Ammon's horn (tissue), 1 donor: ENCODE measurements at regions not wholly inside any gene's neighbourhood (a gene's known extent, or its start where the extent isn't known, plus 50 kb on each side); places are given as distances from the start of the nearest gene placed in this dataset.
"Not testable (repeated sequence)": the region's sequence is repeated elsewhere in the genome, so short reads cannot be mapped to it uniquely, and the experiment has no call there.

ENCODE experiments used
- DNase-seq: peaks from one replicate; pipeline ENCODE4 v3.0.0-alpha.2; 2016; ENCODE audit warnings: low spot score

DNA sequence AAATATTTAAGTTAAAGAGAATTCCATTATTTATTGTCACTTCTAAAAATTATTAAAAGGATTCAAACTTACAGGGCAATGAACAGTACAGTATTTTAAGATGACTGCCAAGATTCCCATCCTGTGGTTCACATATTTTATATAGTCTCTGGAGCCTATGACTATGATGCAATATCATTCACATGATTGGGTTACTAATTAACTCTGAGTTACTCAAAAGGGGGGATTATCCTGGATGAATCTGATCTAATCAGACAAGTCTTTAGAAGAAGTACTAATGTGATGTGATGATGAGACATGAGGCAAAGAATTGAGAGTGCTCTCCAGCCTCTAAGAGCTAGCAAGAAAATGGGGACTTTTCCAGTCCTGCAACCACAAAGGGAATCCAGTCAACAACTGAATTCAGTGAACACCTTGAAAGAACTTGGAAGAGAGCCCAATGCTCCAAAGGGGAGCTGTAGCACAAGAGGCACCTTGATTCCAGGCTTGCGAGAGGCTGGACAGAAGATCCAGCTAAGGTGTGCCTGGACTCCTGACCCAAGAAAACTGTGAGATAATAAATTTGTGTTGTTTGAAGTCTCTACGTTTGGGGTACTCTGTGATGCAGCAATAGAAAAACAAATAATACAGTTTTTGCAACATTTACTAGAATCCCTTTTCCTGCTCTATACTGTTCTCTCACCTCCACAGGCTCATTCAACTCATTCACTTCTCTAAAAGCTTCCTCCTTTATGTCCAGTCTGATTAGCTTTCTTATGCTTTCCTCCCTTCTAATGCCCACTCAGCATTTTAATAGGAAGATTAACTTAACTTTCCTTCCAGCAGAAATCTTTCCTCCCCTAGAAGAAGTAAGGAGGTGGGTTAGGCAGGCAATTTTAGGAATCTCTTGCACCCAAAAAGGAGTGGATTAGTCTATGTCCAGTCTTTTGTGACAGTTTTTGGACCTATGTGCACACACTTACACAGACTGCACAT lies 133.8 kb upstream of the LCORL start:
- no peak for DNase-seq

GRCh38 chr4:18138076-18138665 lies 116.6 kb upstream of the LCORL start:
- no peak for DNase-seq

DNA sequence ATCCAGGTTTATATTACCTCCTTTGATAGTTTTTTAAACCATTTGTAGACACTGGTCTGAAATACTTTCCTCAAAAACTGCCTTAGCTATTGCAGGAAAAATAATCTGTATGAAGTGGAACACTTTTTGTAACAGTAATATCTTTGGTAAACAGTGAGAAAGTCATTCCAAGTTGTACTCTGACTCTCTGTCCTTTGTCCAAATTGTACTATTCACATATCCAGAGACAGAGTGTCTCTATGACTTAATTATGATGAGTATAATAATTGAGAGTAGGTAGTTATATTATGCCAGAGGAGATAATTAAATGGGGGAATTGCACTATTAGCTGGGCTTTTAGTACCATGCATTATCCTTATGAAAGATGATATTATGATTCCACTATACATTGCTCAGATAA lies 112.6 kb upstream of the LCORL start:
- no peak for DNase-seq

GRCh38 chr4:18130256-18130655 lies 108.7 kb upstream of the LCORL start:
- DNase-seq: no peak

- DNase-seq: no peak
Measured at GRCh38 chr4:18128241-18128640, 106.7 kb upstream of the LCORL start.

DNA sequence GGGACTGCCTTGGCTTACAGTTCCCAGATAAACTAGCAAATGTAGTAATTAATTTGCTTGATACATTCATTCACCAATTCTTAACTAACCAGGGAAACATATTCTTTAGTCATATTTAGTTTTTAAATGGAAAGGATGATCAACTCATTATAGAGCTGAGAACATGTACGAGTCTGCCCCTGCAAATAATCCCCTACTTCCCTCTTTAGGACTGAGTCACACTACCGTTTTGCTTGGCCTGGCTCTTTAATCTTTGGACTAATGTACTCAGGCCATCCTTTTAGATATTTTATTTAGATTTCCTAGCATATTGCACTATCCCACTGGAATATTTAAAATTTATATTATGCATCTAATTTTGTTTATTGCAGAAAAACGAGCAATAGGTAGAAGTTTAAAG lies 105.5 kb upstream of the LCORL start:
- no peak for DNase-seq

DNA sequence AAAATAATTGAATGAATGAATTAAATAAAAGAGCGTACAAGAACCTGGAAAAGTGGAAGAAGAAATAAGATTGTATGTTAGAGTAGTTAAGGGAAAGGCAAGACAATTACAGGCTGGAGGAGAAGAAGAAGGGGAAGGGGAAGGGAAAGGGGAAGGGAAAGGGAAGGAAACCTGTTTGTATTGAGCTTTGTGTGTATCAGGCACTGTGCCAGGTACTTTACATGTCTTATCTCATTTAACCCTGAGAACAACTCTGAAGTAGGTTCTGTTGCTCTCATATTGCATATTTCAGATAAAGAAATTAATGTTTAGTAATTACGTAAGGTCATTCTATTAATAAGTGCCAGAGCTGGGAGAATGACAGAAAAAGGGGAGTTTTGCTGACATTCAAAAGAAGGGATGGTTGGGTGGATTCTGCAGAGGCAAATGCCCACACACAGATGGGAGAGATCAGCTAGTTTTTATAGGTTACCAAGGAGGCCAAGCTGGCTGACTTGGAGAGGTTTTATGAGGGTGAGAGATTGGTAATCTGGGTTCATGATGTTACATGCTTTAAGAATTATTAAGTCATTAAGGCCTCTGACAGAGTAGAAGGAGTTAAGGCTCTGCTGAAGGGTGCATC lies 92.3 kb upstream of the LCORL start:
- DNase-seq: no peak

- DNase-seq: no peak
Measured at GRCh38 chr4:18111081-18111480, 89.5 kb upstream of the LCORL start.

DNA sequence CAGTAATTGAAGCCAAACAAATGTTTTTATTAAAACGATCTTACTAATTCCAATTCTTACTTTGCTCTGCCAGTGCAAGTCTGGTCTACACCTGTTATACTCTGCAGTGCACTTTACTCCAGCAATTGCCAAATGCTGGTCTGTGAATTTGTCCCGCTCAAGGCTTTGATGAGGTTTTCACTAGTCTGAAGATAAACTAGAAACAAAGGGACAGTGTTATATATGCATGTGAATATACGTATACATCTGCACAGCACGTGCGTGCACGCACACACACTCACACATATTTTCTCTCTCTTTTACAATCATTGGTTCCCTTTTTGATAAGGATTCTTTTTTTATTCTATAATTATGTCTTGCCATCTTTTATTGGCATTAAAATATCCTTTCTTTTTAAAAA lies 88.5 kb upstream of the LCORL start:
- no peak for DNase-seq

- DNase-seq: no peak
Measured at GRCh38 chr4:18109676-18110075, 88.1 kb upstream of the LCORL start.

- DNase-seq: not testable (repeated sequence)
Measured at GRCh38 chr4:18107848-18108528, 86.4 kb upstream of the LCORL start.

DNA sequence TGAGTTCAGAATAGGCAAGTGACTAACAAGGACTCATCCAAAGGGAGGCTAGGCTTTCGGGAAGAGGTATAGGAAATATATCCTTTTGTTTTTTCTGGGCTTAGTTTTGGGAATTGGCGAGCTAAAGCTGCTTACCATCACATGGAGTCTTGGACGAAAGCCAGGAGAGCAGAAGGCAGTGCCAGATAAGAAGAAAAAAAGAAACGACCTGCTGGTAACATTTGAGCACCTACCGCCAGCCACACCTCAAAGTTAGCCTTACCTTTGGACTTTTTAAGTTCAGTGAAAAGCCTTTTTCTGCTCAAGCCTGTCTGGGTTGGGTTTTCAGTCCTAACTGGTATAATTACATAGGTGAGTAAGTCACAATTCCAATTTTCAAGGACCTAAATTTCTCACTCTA lies 85.1 kb upstream of the LCORL start:
- no peak for DNase-seq

GRCh38 chr4:18105030-18106011 lies 83.8 kb upstream of the LCORL start:
- DNase-seq: no peak

- DNase-seq: no peak
Measured at GRCh38 chr4:18103876-18104605, 82.5 kb upstream of the LCORL start.

GRCh38 chr4:18100657-18101056 lies 79.1 kb upstream of the LCORL start:
- no peak for DNase-seq

- DNase-seq: not testable (repeated sequence)
Measured at GRCh38 chr4:18090447-18090846, 68.9 kb upstream of the LCORL start.

- no peak for DNase-seq
Measured at GRCh38 chr4:18082236-18082635, 60.7 kb upstream of the LCORL start.

DNA sequence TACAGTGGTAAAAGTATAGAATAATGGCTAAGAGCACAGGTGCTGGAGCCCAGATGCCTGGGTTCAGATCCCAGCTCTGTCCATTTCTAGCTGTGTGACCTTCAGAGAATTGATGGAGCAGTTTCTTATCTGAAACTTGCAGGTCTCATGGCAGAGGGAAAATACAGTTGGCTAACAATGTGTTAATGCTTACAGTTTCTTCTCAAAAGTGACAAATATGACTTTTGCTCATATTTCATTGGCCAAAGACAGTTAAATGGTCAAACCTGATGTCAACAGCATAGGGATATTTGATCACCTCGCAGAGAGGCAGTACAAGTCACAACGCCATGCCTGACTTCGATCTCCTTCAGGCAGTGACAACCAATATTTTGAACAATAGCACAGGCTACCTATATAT lies 60.2 kb upstream of the LCORL start:
- no peak for DNase-seq

DNA sequence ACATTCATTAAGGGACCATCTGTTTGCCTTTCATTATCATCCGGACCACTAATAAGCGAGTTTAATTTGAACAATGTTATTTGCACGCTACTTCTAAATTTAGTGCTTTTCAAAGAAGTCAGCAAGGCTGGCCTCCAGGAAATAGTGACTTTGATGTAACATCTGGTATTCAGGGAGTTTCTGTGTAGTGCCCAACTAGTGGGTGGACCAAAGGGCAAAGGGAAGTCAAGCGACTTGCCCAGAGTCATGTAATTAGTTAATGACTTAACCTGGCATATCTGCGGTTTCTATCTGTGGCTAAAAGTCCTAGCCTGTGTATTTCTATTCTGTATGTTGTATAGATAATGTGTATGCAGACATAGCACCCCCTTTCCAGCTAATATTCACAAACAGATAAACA lies 56.3 kb upstream of the LCORL start:
- DNase-seq: no peak

DNA sequence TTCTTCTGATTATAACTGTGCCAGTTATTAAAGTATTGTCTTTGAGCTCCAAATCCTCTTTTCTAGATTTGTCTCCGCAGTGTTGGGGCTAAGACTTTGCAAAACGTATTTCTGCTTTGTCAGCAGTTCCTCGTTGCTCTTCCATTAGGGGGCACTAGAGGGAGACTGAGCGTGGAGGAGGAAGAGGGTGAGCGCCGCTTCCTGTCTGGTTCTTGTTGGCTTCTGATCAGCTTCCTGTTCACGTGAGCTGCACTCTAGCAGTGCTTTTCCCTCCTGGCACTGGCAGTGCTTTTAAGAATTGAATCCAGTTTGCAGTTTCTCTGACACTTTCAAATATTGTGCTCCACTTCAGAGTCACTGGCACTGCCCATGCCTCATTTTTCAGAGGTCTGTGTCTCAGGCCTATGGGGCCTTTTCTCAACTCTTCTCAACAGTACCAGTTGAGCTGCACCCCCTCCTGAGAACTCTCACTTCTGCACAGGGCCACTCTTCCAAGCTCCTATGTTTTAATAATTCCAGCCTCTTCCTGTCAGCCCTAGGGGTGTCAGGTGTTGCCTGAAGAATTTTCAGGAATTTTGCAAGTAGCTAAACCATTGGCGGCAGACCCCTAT lies 54.4 kb upstream of the LCORL start:
- DNase-seq: peak; percentile 25
